HL-60 (cell line): ENCODE measurements at regions not wholly inside any gene's neighbourhood (a gene's known extent, or its start where the extent isn't known, plus 50 kb on each side); places are given as distances from the start of the nearest gene placed in this dataset.

Source experiments
- DNase-seq, 2 experiments: peaks; one replicate each; pipeline ENCODE4 v3.0.0-alpha.2; 2010 to 2020; ENCODE audit warnings: low read depth in 1 of 2, low spot score in 1 of 2
- H3K27ac ChIP-seq: fragments of 250-450 bp; sonication (Bioruptor Pico); replicated peaks from 2 replicates; pipeline ENCODE4 v1.5.1; 2020; ENCODE audit warnings: mild to moderate bottlenecking, moderate library complexity
- H3K27me3 ChIP-seq: fragments of 250-450 bp; sonication (Bioruptor Pico); 2 replicates; pipeline ENCODE4 v1.5.1; 2021; ENCODE audit warnings: mild to moderate bottlenecking, moderate library complexity; ENCODE audit not compliant: insufficient read depth, poor library complexity, severe bottlenecking
- H3K4me3 ChIP-seq: replicated peaks from 2 replicates; pipeline ENCODE4 v1.5.1; 2011; ENCODE audit warnings: mild to moderate bottlenecking, control low read depth, low read length; ENCODE audit not compliant: insufficient read depth
- GABPA ChIP-seq: IDR thresholded peaks from 2 replicates; pipeline ENCODE4 v1.6.1; 2012; ENCODE audit warnings: low read depth
- POLR2AphosphoS5 ChIP-seq: IDR thresholded peaks from 2 replicates; pipeline ENCODE4 v1.6.1; 2012; ENCODE audit warnings: low read depth
- SPI1 ChIP-seq: IDR thresholded peaks from 2 replicates; pipeline ENCODE4 v1.6.1; 2012; ENCODE audit warnings: low read depth, mild to moderate bottlenecking, borderline replicate concordance
- TF ChIP-seq, protein P1 (sequence below): IDR thresholded peaks from 2 replicates; pipeline ENCODE4 v1.6.1; 2012; ENCODE audit warnings: low read depth; ENCODE audit not compliant: insufficient replicate concordance
- TF ChIP-seq, protein P2 (sequence below): IDR thresholded peaks from one replicate; pipeline ENCODE4 v1.5.1; 2011; ENCODE audit warnings: low read length, control low read depth, inconsistent platforms; ENCODE audit not compliant: insufficient read depth

DNA sequence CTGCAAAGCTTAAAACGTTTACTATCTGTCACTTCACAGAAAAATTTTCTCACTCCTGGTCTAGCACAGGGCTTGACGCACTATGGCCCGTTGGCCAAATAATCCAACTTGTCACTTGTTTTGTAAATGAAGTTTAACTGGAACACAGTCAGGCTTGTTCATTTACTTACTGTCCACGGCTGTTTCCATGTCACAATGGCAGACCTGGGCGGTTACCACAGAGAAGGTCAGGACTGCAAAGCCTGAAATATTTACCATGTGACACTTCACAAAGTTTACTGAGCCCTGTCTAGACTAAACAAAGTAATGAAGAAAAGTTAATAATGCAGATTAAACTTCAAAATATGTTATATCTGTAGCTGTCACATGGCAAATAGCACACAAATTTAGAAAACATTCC is 273.0 kb upstream of the GYPC start:
- DNase-seq, result no peak
- no peak for TF ChIP-seq SPI1
- H3K4me3 ChIP-seq, result no peak overlapping the region
- H3K27me3 ChIP-seq, result no peaks in the 10 kb centered on the region
- H3K27ac ChIP-seq, result no peak overlapping the region

GRCh38 chr2:126383800-126384199 is 272.2 kb upstream of the GYPC start:
- no peak for DNase-seq
- Histone ChIP-seq H3K27ac (no peak overlapping the region), H3K4me3 (no peak overlapping the region), H3K27me3 (no peaks in the 10 kb centered on the region)
- TF ChIP-seq POLR2AphosphoS5 (no peak), SPI1 (no peak), GABPA (no peak)
- TF ChIP-seq, protein P1, sequence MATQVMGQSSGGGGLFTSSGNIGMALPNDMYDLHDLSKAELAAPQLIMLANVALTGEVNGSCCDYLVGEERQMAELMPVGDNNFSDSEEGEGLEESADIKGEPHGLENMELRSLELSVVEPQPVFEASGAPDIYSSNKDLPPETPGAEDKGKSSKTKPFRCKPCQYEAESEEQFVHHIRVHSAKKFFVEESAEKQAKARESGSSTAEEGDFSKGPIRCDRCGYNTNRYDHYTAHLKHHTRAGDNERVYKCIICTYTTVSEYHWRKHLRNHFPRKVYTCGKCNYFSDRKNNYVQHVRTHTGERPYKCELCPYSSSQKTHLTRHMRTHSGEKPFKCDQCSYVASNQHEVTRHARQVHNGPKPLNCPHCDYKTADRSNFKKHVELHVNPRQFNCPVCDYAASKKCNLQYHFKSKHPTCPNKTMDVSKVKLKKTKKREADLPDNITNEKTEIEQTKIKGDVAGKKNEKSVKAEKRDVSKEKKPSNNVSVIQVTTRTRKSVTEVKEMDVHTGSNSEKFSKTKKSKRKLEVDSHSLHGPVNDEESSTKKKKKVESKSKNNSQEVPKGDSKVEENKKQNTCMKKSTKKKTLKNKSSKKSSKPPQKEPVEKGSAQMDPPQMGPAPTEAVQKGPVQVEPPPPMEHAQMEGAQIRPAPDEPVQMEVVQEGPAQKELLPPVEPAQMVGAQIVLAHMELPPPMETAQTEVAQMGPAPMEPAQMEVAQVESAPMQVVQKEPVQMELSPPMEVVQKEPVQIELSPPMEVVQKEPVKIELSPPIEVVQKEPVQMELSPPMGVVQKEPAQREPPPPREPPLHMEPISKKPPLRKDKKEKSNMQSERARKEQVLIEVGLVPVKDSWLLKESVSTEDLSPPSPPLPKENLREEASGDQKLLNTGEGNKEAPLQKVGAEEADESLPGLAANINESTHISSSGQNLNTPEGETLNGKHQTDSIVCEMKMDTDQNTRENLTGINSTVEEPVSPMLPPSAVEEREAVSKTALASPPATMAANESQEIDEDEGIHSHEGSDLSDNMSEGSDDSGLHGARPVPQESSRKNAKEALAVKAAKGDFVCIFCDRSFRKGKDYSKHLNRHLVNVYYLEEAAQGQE, result no peak

DNA sequence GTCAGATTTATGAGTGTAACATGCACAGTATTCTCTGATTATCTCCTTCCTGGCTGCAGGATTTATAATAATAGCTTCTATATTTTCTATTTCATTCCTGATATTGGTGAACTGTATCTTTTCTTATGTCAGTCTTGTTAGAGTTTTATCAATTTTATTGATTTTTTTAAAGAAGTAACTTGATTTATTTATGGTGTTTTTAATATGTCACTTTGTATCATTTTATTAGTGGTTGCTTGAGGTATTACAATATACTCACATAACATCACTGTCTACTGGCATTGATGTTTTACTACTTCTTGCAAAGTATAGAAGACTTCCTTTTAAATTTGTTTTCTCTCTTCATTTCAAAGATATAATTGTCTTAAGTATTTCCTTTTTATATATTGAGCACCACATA is 270.5 kb upstream of the GYPC start:
- H3K4me3 ChIP-seq, result no peak overlapping the region
- no peaks in the 10 kb centered on the region for H3K27me3 ChIP-seq
- no peak overlapping the region for H3K27ac ChIP-seq
- no peak for DNase-seq
- TF ChIP-seq, protein P2, sequence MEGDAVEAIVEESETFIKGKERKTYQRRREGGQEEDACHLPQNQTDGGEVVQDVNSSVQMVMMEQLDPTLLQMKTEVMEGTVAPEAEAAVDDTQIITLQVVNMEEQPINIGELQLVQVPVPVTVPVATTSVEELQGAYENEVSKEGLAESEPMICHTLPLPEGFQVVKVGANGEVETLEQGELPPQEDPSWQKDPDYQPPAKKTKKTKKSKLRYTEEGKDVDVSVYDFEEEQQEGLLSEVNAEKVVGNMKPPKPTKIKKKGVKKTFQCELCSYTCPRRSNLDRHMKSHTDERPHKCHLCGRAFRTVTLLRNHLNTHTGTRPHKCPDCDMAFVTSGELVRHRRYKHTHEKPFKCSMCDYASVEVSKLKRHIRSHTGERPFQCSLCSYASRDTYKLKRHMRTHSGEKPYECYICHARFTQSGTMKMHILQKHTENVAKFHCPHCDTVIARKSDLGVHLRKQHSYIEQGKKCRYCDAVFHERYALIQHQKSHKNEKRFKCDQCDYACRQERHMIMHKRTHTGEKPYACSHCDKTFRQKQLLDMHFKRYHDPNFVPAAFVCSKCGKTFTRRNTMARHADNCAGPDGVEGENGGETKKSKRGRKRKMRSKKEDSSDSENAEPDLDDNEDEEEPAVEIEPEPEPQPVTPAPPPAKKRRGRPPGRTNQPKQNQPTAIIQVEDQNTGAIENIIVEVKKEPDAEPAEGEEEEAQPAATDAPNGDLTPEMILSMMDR, result no peak
- TF ChIP-seq, protein P1, result no peak
- TF ChIP-seq POLR2AphosphoS5 (no peak), SPI1 (no peak), GABPA (no peak)

DNA sequence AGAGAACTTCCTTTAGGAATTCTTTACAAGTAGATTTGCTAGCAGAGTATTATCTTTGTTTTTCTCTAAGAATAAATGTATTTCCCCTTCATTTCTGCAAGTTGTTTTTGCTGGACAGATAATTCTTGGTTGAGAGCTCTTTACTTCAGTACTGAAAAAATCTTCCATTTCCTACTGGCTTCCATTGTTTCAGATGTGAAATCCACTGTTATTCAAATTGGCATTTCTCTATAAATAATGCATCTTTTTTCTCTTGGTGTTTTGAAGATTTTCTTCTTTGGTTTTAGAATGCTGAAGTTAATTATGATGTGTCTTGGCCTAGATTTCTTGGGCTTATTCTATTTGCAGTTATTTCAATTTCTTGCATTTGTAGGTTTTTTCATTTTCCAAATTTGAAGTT is 270.0 kb upstream of the GYPC start:
- TF ChIP-seq GABPA, result no peak
- no peak for TF ChIP-seq SPI1
- TF ChIP-seq, protein P1, result no peak
- TF ChIP-seq POLR2AphosphoS5, result no peak
- TF ChIP-seq, protein P2, result no peak
- Histone ChIP-seq H3K4me3 (no peak overlapping the region), H3K27me3 (no peaks in the 10 kb centered on the region), H3K27ac (no peak overlapping the region)
- DNase-seq, result no peak
